Left lung (tissue), 4 donors: ENCODE measurements at regions not wholly inside any gene's neighbourhood (a gene's known extent, or its start where the extent isn't known, plus 50 kb on each side); places are given as distances from the start of the nearest gene placed in this dataset.
A peak's percentile ranks its signal among the peaks of the same experiment; 100 is the strongest.
"Not testable (repeated sequence)": the region's sequence is repeated elsewhere in the genome, so short reads cannot be mapped to it uniquely, and the experiment has no call there.

Experiments used
- ATAC-seq: fragments of 200-7000 bp; cut with Tn5 transposase; one replicate; pipeline ENCODE4 v1.9.1; 2020; ENCODE audit warnings: moderate library complexity
- DNase-seq, 4 donors: peaks; one replicate each; pipeline ENCODE4 v3.0.0-alpha.2; 2013 to 2020
- H3K27ac ChIP-seq, 2 donors: fragments of 200-600 bp; sonication (generic) in 1 of 2; one replicate each; pipeline versions ENCODE4 v1.5.0 to v1.8.0; 2020 to 2021
- H3K27me3 ChIP-seq, 2 donors: fragments of 200-600 bp; sonication (generic) in 1 of 2; one replicate each; pipeline versions ENCODE4 v1.5.0 to v1.8.0; 2020 to 2021
- H3K36me3 ChIP-seq, 2 donors: fragments of 200-600 bp; sonication (generic) in 1 of 2; one replicate each; pipeline versions ENCODE4 v1.5.0 to v1.8.0; 2020 to 2021
- H3K4me1 ChIP-seq, 2 donors: fragments of 200-600 bp; one replicate each; pipeline ENCODE4 v1.8.0; 2021
- H3K4me3 ChIP-seq, 2 donors: fragments of 200-600 bp; sonication (generic) in 1 of 2; one replicate each; pipeline versions ENCODE4 v1.5.0 to v1.8.0; 2020 to 2021; ENCODE audit warnings: mild to moderate bottlenecking in 1 of 2
- H3K9me3 ChIP-seq, 2 donors: fragments of 200-600 bp; sonication (generic) in 1 of 2; one replicate each; pipeline versions ENCODE4 v1.5.0 to v1.8.0; 2020 to 2021
- intact Hi-C, 2 donors: fragments of 100-400 bp; cut with DNase I; formaldehyde crosslinking; loops; one replicate each; pipeline versions ENCODE4 v1.11.2 to v1.14.2; 2022
- donor health status: DM: no; HTN: yes; CAD: no.
- donor health status: DM: no; HTN: no; CAD: no.

GRCh38 chr1:143870388-143870787 lies 101.4 kb downstream of the FAM72C start:
- H3K4me1 ChIP-seq, DNase-seq, H3K36me3 ChIP-seq, H3K4me3 ChIP-seq, ATAC-seq, intact Hi-C loops, H3K27ac ChIP-seq, H3K9me3 ChIP-seq, H3K27me3 ChIP-seq: not testable (repeated sequence)

- H3K27ac ChIP-seq, H3K27me3 ChIP-seq, H3K4me1 ChIP-seq, H3K4me3 ChIP-seq, H3K36me3 ChIP-seq, ATAC-seq, H3K9me3 ChIP-seq, intact Hi-C loops: not testable (repeated sequence)
- peak in 1 of 4 donors; percentile 31 for DNase-seq
These were observed 104.1 kb downstream of the FAM72C start for GRCh38 chr1:143867590-143868220.

GRCh38 chr1:143863901-143864520 lies 107.8 kb downstream of the FAM72C start:
- H3K27me3 ChIP-seq, DNase-seq, H3K36me3 ChIP-seq, H3K4me3 ChIP-seq, H3K9me3 ChIP-seq, intact Hi-C loops, H3K27ac ChIP-seq, H3K4me1 ChIP-seq: not testable (repeated sequence)
- ATAC-seq: peak; percentile 24

GRCh38 chr1:143862722-143863121 lies 109.1 kb downstream of the FAM72C start:
- peak; percentile 29 for ATAC-seq
- H3K9me3 ChIP-seq, H3K27ac ChIP-seq, DNase-seq, H3K4me3 ChIP-seq, H3K36me3 ChIP-seq, H3K27me3 ChIP-seq, H3K4me1 ChIP-seq, intact Hi-C loops: not testable (repeated sequence)

GRCh38 chr1:143861306-143861705 lies 110.5 kb downstream of the FAM72C start:
- intact Hi-C loops, H3K9me3 ChIP-seq, H3K4me3 ChIP-seq, DNase-seq, H3K36me3 ChIP-seq, ATAC-seq, H3K4me1 ChIP-seq, H3K27me3 ChIP-seq: not testable (repeated sequence)
- peak overlapping the region in 1 of 2 donors; percentile 57 for H3K27ac ChIP-seq

GRCh38 chr1:143855867-143856266 lies 115.9 kb downstream of the FAM72C start:
- DNase-seq, H3K36me3 ChIP-seq, H3K9me3 ChIP-seq, H3K4me1 ChIP-seq, H3K27ac ChIP-seq, H3K4me3 ChIP-seq, intact Hi-C loops, H3K27me3 ChIP-seq, ATAC-seq: not testable (repeated sequence)

GRCh38 chr1:143854069-143854468 lies 117.7 kb downstream of the FAM72C start:
- ATAC-seq: peak; percentile 90
- H3K27me3 ChIP-seq, DNase-seq: not testable (repeated sequence)

GRCh38 chr1:143850637-143851036 lies 121.1 kb downstream of the FAM72C start:
- H3K27ac ChIP-seq, H3K4me1 ChIP-seq, H3K9me3 ChIP-seq, H3K36me3 ChIP-seq, intact Hi-C loops, H3K4me3 ChIP-seq, ATAC-seq, H3K27me3 ChIP-seq, DNase-seq: not testable (repeated sequence)

More at GRCh38 chr1:143854069-143854468, 117.7 kb downstream of the FAM72C start:
- H3K9me3 ChIP-seq, H3K4me1 ChIP-seq, H3K36me3 ChIP-seq, intact Hi-C loops, H3K4me3 ChIP-seq, H3K27ac ChIP-seq: not testable (repeated sequence)

GRCh38 chr1:143848859-143849258 lies 122.9 kb downstream of the FAM72C start:
- H3K27ac ChIP-seq, DNase-seq, H3K4me1 ChIP-seq, H3K27me3 ChIP-seq, ATAC-seq, H3K9me3 ChIP-seq, H3K36me3 ChIP-seq, H3K4me3 ChIP-seq, intact Hi-C loops: not testable (repeated sequence)

GRCh38 chr1:143845193-143845592 lies 126.6 kb downstream of the FAM72C start:
- H3K27ac ChIP-seq, H3K27me3 ChIP-seq, H3K9me3 ChIP-seq, ATAC-seq, H3K36me3 ChIP-seq, intact Hi-C loops, DNase-seq, H3K4me1 ChIP-seq, H3K4me3 ChIP-seq: not testable (repeated sequence)

- H3K27ac ChIP-seq, H3K4me1 ChIP-seq, intact Hi-C loops, DNase-seq, H3K4me3 ChIP-seq, H3K36me3 ChIP-seq, ATAC-seq, H3K9me3 ChIP-seq: not testable (repeated sequence)
- peaks cover 10 to 13% of the 10 kb centered on the region in 2 donors for H3K27me3 ChIP-seq
These were observed 129.7 kb downstream of the FAM72C start for GRCh38 chr1:143842058-143842457.

GRCh38 chr1:143839182-143839581 lies 132.6 kb downstream of the FAM72C start:
- H3K9me3 ChIP-seq, H3K36me3 ChIP-seq, H3K4me1 ChIP-seq, H3K4me3 ChIP-seq, H3K27ac ChIP-seq, DNase-seq, intact Hi-C loops: not testable (repeated sequence)
- peak; percentile 83 for ATAC-seq
- peaks cover 10 to 13% of the 10 kb centered on the region in 2 donors for H3K27me3 ChIP-seq

GRCh38 chr1:143838598-143838929 lies 133.2 kb downstream of the FAM72C start:
- ATAC-seq: peak; percentile 61
- H3K4me3 ChIP-seq, intact Hi-C loops: not testable (repeated sequence)

More at GRCh38 chr1:143838598-143838929, 133.2 kb downstream of the FAM72C start:
- not testable (repeated sequence) for H3K36me3 ChIP-seq, H3K27ac ChIP-seq, H3K4me1 ChIP-seq, H3K9me3 ChIP-seq, DNase-seq
- peaks cover 10 to 13% of the 10 kb centered on the region in 2 donors for H3K27me3 ChIP-seq
